GM21447 (cell line): ENCODE measurements at regions not wholly inside any gene's neighbourhood (a gene's known extent, or its start where the extent isn't known, plus 50 kb on each side); places are given as distances from the start of the nearest gene placed in this dataset.
A peak's percentile ranks its signal among the peaks of the same experiment; 100 is the strongest.
"Not testable (repeated sequence)": the region's sequence is repeated elsewhere in the genome, so short reads cannot be mapped to it uniquely, and the experiment has no call there.

Experiments used
- ATAC-seq: cut with Tn5 transposase; IDR thresholded peaks from one replicate; pipeline ENCODE4 v1.9.1; 2021; ENCODE audit not compliant: unreplicated experiment

DNA sequence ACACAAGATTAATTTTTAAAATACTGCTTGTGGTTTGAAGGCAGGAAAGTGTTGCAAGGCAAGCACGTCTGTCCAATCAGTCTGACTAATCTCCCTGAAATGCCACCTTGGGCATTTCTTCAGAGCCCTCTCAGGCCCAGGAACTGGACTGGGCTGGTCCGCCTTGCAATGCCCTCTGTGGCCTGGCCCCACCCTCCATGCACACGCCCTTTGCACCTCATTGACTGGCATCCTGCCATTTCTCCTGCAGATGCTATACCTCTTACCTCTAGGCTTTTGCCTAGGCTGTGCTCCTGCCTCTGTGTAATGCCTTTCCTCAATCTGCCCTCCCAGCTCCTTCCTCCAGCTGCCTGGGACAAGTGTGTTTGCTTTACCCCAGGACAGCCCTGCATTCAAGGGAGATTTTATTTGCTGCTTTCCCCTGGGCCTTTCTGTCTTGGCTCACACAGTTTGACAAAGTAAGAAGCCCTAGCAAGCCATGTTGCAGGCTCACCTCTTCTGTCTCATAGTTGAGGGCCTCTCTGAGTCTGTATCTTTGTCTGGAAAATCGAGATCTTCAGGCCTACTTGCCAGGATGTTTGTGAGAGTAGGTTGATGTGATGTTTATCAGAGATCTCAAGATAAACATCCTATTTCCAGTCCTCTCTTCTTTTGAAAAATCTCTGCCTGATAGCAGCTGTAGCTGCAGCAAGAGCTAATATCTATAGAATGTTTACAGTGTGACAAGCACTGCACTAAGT is 149.2 kb upstream of the JUN start:
- ATAC-seq = no peak

DNA sequence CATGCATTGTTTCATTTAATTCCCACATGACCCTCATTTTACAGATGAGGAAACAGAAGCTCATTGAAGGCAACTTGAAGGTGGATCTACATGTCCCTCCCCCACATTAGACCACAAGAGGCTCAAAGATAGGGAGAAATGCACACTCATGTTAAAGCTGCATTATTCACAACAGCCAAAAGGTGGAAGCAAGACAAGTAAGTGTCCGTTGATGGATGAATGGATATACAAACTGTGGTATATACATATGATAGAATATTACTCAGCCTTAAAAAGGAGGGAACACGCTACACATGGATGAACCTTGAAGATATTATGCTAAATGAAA is 149.7 kb upstream of the JUN start:
- ATAC-seq = no peak

DNA sequence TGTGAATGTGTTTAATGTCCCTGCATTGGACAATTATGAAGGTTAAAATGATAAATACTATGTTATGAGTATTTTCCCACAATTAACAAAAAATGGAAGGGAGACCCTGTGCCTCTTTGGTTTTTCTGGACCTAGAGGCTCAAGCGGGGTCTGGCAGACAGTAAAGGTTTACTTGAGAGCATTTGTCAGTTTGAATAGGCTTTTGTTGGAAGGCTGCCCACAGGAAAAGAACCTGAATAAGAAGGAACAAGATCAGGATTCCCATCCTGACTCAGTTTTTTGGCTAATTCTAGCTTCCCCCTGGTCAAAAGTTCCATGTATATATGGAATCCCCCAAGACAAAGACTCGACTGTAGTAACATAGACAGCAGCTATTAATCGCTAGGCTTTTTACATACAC is 150.9 kb upstream of the JUN start:
- no peak for ATAC-seq

DNA sequence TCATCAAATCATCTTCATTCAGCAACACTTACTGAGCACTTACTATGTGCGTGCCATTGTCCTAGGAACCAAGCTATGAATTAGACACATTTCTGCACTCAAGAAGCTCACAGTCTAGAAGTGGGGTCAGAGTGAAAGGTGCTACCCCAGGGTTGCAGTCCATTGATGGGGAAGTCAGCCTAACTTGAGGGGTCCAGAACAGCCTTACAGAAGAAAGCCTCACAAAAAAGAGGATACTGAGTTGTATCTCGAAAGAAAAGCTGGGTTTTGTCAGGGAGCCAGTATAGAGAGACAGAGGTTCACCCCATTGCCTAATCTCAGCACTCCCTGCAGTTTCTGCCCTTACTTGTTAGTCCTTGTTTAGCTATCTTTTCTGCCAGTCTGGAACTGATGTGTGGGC is 153.1 kb upstream of the JUN start:
- no peak for ATAC-seq

DNA sequence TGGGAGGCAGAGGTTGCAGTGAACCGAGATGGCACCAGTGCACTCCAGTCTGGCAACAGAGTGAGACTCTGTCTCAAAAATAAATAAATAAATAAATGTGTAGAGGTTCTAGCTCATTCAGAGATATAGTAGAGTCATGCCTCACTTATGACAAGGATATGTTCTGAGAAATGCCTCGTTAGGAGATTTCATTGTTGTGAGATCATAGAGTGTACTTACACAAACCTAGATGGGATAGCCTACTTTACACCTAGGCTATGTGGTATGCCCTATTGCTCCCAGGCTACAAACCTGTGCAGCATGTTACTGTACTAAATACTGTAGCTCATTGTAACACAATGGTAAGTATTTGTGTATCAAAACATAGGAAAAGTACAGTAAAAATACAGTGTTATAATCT is 155.3 kb upstream of the JUN start:
- no peak for ATAC-seq

DNA sequence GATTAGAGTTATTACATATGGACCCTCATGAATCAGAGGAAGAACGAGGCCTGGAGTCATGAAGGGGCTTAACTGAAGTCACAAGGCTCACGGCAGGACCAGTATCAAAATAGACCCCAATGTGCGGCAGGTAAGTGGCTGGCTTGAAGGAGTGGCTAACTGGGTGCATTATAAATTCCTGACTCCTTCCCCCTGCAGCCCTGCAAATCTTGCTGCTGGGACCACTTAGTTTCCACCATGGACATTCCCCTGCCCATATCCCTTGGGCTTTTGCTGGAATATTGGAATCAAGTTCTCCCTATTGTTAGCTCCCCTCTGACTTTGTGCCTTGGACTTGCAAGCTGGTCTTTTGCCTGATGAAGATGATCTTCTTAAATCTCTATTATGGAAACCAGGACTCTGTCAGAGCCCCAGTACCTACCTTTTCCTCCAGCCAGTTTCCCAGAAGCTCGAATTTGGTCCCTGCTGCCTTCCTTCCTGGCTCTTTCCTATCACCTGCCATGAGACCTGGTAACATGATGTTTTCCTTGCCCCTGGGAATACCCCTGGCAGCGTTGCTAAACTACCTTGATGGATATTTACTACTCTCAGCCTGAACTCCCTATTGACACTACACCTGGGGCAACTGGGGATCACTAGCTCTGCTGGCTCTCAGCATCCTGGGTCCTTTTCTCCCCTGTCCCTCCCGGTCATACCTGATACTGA is 156.0 kb upstream of the JUN start:
- ATAC-seq = no peak

DNA sequence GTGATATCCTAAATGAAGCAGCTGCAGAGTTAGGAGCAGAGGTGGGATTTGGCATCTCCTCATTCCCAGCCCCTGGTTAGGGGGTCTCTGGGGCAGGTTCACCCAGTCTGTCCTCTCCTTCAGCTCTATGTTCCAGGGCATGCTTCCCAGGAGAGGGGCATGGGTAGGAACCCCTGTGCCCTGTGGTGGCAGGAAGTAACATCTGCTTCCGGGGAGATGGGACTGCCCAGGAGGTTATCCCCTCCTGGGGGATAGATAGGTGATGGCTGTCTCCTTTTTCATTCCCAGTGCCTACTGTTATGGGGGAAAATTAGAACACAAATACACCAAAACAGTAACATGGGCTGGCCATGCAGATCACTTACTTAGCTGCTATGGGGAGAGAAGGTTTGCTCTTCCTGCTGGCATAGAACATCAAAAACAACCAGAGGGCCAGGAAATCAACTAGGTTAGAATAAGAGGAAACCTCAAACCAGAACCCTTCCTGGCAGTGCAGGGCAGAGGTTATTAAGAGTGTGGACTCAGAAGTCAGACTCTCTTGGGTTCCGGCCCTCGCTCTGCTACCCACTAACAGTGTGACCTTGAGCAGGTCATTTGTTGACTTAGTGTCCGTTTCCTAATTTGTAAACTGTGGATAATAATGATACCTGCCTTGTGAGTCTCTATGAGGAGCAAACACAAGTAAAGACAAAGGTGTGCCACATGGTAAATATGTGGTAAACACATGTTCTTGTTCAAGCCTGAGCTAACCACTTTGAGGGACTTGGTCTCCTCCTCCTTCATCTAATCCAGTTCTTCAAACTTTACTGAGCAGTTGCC is 157.8 kb upstream of the JUN start:
- ATAC-seq = peak; percentile 51

DNA sequence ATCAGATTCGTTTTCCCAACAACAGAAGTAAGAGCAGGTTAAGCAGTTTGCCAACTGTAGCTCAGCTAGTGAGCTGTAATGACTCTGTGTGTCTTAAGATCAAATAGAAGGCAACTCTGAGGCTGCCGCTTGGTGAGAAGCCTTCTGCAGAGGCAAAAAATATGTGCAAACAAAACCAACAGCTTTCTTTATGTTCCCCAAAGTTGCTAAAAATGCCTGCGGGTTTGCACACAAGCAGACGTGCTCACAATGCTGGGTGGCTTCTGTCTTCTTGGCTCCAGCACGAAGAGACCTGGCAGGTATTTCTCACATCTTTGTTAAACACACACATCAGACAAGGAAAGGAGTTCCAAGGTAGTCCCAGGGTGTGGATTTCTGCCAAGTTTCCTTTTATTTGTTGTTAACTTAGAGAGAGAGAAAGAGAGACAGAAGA is 158.9 kb upstream of the JUN start:
- no peak for ATAC-seq

DNA sequence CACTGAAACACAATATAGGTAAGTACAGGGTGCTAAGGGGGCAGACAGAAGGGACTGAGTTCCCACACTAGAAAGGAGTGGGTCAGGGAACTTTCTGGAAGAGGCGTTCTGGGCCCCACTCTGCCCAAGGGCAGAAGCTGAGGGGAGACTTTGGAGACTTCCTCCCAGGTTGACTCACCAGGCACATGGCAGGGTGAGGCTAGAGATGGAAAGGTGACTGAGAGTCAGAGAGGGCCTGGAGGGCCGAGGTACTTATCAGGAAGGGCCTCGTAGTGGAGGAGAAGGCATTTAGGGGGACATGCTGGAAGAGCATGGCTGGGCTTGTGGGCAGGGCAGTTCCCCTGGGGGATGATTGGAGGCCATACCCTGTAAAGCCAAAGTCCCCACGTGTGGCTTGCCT is 159.9 kb upstream of the JUN start:
- ATAC-seq = no peak

DNA sequence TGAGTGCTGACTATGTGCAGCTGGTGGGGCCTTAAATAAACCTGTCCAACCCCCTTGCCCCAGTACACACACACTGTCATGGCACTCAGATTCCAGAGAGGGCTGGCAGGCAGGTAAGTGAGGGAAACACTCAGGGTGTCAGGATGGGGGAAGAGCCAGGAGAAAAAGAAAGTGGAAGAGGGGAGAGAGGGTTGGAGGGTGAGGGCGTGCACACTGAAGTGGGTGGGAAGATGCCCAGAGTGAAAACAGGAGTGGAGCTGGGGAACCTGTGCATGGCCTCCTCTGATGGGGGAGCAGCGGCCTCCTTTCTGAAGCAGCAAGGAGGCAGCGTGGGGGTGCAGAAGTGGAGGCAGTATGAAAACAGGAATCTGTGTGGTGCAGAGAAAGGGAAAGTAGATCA is 160.6 kb upstream of the JUN start:
- no peak for ATAC-seq

DNA sequence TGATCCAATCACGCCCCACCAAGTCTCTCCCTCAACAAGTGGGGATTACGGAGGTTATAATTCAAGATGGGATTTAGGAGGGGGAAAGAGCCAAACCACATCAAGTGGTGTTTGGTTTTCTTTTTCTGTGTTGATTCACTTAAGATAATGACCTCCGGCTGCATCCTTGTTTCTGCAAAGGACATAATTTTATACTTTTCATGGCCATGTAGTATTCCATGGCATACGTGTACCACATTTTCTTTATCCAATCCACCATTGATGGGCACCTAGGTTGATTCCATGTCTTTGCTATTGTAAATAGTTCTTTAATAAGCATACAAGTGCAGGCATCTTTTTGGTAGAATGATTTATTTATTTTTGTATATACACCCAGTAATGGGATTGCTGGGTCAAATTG is 162.5 kb upstream of the JUN start:
- ATAC-seq = no peak

DNA sequence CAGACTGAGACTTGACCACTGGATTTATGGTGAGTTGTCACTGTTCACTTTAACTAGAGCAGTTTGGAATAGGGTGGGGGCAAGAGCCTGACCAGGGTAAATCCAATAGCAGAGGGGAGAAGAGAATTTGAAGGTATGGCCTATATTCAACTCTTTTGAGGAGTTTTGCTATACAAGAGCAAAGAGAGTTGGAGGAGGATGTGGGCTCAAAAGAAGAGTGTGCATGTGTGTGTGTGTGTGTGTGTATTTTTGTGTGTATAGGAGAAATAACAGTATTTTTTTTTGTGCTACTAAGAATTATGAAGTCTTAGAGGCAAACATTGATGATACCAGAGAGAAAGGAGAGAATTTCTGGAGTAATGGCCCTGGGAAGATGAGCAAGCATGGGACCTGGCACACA is 164.8 kb upstream of the JUN start:
- ATAC-seq = no peak

DNA sequence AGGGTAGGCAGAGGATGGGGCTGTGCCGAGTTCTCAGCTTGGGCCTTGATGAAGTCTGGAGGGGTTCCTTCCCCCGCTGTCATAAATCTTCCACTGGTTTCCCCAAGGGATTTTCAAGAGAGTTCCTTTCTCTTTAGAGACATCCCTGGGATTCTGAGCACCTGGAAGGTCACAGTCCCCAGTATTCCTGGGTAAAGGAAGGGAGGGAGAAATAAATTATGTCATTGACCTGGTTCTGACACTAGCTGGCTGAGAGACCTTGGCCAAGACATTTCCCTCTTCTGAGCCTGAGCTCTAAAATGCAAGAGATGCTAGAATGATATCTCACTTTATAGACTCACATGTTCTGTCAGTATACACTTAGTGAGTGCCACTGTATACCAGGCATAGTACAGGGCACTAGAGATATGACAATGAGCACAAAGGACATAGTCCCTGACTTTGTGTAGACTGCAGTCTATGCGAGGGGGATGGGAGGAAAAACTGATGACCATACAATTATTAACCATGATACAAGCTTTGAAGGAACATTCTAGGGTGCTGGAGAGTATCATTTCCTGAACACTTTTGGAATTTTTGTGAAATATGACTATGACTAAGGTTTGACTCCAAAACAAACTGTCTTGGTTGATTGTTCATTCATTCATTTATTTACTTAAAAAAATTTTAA is 165.8 kb upstream of the JUN start:
- no peak for ATAC-seq

DNA sequence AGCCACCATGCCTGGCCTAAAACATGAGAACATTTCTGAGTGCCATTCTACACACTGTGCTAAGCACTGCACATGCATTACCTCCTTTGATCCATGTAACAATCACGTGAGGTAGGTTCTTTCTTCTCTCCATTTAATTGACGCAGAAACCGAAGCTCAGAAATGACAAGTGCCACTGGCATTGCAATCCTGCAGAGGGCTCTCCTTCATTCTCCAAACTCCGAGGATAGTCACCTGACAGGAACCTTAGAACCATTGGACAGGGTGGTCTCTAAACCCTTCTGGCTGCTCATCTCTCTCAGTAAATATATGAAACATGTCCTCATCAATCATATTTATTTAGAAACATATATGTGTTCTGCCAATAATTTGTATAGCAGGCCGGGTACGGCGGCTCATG is 167.1 kb upstream of the JUN start:
- no peak for ATAC-seq

DNA sequence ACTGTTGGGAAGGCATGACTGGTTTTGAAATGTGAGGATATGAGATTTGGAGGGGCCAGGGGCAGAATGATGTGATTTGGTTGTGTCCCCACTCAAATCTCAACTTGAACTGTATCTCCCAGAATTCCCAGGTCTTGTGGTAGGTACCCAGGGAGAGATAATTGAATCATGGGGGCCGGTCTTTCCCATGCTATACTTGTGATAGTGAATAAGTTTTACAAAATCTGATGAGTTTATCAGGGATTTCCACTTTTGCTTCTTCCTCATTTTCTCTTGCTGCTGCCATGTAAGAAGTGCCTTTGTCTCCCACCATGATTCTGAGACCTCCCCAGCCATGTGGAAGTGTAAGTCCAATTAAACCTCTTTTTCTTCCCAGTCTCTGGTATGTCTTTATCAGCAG is 170.1 kb upstream of the JUN start:
- ATAC-seq = not testable (repeated sequence)

DNA sequence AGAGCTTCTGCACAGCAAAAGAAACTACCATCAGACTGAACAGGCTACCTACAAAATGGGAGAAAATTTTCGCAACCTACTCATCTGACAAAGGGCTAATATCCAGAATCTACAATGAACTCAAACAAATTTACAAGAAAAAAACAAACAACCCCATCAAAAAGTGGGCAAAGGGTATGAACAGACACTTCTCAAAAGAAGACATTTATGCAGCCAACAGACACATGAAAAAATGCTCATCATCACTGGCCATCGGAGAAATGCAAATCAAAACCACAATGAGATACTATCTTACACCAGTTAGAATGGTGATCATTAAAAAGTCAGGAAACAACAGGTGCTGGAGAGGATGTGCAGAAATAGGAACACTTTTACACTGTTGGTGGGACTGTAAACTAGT is 179.4 kb upstream of the JUN start:
- ATAC-seq = not testable (repeated sequence)

DNA sequence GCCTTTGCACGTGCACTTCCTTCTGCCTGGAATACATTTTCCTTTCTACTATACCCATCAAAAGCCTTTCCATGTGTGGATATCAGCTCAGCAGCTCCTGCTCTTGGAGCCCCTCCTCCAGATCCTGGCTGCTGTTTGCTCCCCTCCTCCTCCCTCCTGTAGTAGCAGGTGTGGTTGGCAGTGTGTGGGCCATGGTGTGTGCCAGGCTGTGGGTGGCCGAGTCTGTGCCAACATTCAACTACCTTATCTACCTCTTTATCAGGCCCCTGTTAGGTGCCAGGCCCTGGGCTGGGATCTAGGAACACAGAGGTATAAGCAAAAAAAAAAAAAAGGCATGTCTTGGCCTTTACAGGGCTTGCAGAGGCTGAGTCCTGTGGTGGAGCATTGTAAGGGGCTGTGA is 180.6 kb upstream of the JUN start:
- ATAC-seq = no peak

DNA sequence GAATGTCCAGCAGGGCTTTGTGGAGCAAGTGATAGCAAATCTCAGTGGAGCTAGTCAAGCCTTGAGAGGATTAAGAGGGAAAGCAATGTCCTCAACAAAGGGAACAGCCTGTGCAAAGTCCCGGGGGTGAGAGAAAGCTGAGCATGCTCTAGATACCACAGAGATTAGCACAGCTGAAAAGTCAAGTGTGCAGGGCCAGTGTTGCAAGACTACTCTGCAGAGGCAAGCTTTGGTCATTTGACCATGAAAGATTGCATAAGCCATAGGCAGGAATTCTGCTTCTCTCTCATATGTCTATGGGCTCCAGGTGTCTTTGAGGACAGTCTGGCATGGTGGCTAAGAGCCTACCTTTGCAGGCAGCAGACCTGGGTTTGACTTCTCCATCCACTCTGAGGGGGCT is 181.0 kb upstream of the JUN start:
- ATAC-seq = no peak

DNA sequence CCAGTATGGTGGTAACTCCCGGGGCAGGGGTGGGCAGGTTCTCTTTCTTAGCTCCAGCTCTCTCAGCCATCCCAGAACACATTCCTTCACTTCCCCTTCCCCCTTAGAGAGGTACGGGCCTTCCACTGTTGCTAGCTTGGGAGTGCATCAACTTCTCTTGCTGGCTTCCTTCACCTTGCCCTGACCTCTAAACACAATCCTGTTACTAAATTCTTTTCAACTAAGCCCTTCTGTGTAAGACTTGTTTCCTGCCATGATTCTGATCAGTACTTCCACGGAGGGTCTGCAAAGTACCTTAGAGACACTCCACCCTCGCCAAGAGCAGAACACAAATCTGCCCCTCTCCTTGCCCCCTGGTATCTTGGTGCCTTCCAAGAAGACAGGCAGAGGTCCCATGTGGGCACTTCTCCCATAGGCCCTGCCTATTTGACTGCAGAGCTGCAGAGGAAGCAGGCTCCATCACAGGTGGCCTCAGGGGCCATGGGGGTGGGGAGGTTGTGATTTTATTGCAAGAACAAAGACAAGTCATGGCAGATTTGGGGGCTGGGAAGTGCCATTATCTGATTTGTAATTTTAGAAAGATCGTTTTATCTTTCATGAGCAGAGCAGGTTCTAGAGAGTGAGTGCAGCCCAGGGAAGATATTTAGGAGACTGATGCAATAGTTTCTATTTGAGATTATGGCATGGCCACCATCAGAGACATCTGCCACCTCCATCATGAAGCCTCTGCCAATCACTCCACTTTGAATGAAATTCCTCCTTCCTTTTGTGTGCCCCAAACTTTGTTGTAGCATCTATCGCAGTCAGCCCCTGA is 182.5 kb upstream of the JUN start:
- ATAC-seq = no peak

DNA sequence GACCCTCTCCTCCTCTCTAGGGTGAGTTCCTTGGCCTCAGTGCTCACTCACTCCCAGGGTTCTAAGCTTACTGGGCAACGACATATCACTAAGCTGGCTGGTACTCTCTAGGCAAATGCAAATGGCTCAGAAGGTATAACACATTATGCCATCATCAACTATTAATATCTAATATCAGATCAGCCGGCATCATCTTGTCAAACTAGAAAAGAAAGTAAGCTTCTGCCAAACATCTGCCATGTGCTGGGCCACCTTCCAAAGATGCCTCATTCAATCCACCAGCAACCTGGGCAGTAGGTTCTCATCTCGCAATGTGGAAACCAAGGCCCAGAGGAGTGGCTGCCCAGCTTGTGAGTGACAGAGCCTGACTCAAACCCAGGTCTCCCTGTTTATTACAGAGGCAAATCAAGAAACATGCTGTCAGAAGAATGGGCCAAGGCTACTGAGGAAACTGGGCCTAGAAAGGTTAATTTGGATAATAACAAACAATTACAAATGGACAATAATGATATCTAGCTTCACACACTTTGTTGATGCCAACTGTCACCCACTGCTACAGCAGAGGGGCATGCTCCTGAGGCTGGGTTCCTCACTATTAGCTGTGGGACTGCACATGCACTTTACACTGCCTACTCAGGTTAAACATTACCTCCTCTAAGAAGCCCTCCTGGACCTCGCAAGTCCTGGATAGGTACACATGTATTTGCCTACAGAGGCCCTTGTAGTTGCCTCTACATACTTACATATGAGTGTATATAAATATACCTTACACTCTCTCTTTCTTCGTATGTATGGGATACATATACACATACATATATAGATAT is 183.3 kb upstream of the JUN start:
- ATAC-seq = no peak
